Gastrocnemius medialis (tissue), 4 donors: ENCODE measurements at regions not wholly inside any gene's neighbourhood (a gene's known extent, or its start where the extent isn't known, plus 50 kb on each side); places are given as distances from the start of the nearest gene placed in this dataset.

Experiments used
- CTCF ChIP-seq, 5 experiments: fragments of 450-650 bp in 3 of 5; fragments of 200-600 bp in 2 of 5; sonication (generic) in 2 of 5; IDR thresholded peaks in 4 of 5; conservative IDR thresholded peaks in 1 of 5; 1 replicate in 4 of 5; 2 replicates in 1 of 5; pipeline ENCODE4 v1.5.1; 2016 to 2019; ENCODE audit warnings: antibody characterized with exemption in 5 of 5, mild to moderate bottlenecking in 3 of 5, moderate library complexity in 3 of 5
- POLR2A ChIP-seq, 2 donors: fragments of 450-650 bp; IDR thresholded peaks; one replicate each; pipeline ENCODE4 v1.6.1; 2017; ENCODE audit warnings: antibody characterized with exemption in 2 of 2, mild to moderate bottlenecking in 2 of 2, moderate library complexity in 2 of 2

GRCh38 chr9:13988944-13989343 is 325.0 kb downstream of the NFIB start:
- TF ChIP-seq POLR2A (IDR thresholded peaks at IDR 0.05) (no peak), CTCF (IDR thresholded peaks at IDR 0.05 in 4 of 5, conservative IDR thresholded peaks at IDR 0.05 in 1 of 5) (no peak)
